SK-N-MC (cell line): ENCODE measurements at regions not wholly inside any gene's neighbourhood (a gene's known extent, or its start where the extent isn't known, plus 50 kb on each side); places are given as distances from the start of the nearest gene placed in this dataset.
"Not testable (repeated sequence)": the region's sequence is repeated elsewhere in the genome, so short reads cannot be mapped to it uniquely, and the experiment has no call there.

ENCODE experiments used
- DNase-seq: peaks from one replicate; pipeline ENCODE4 v3.0.0-alpha.2; 2011; ENCODE audit warnings: low read depth, low spot score
- H3K27ac ChIP-seq: fragments of 200-600 bp; sonication (generic); 2 replicates; pipeline ENCODE4 v1.5.1; 2016; ENCODE audit warnings: mixed run types
- H3K36me3 ChIP-seq: fragments of 200-600 bp; sonication (generic); 2 replicates; pipeline ENCODE4 v1.6.1; 2017; ENCODE audit warnings: antibody characterized with exemption, low read length, mixed read lengths; ENCODE audit not compliant: insufficient read depth
- H3K4me3 ChIP-seq: fragments of 200-600 bp; sonication (generic); 2 replicates; pipeline ENCODE4 v1.5.1; 2016
- H3K9ac ChIP-seq: fragments of 200-600 bp; sonication (generic); 2 replicates; pipeline ENCODE4 v1.8.0; 2017; ENCODE audit warnings: mixed run types, mixed read lengths; ENCODE audit not compliant: insufficient read length
- H3K9me3 ChIP-seq: fragments of 200-600 bp; sonication (generic); 2 replicates; pipeline ENCODE4 v1.6.1; 2017; ENCODE audit warnings: low read depth, mild to moderate bottlenecking, antibody characterized with exemption, low read length, moderate library complexity, mixed read lengths
- EZH2 ChIP-seq: fragments of 200-600 bp; sonication (generic); IDR thresholded peaks from one replicate; pipeline ENCODE4 v1.6.1; 2017; ENCODE audit warnings: antibody characterized with exemption
- FOXP2 ChIP-seq: optimal IDR thresholded peaks from 2 replicates; pipeline ENCODE3; 2011; ENCODE audit warnings: mild to moderate bottlenecking, moderate library complexity; ENCODE audit not compliant: insufficient read depth; ENCODE audit errors: extremely low read length, control extremely low read depth
- POLR2AphosphoS5 ChIP-seq: IDR thresholded peaks from 2 replicates; pipeline ENCODE4 v1.6.1; 2012; ENCODE audit warnings: mild to moderate bottlenecking, low read depth, low read length, borderline replicate concordance

DNA sequence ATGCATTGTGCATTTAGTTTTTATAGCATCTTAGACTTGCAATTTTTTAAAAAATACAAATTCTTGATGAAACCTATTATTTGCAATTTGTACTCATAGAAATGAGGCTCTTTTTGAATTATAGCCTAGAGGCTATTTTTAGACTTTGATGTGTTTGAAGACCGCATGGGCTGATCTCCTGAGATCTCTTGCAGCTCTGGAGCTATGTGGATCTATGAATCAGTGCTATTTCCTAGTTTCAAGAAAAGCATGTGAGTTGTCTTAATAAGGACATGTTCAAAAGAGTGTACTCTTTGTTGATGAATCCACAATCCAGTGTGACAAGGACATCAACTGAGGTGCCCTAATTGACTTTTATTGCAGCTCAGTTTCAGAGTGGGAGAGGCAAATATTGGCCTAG is 620.5 kb downstream of the ETS1 start:
- H3K9me3 ChIP-seq: no peaks in the 10 kb centered on the region
- DNase-seq: no peak
- H3K4me3 ChIP-seq: no peak overlapping the region
- H3K36me3 ChIP-seq: no peaks in the 10 kb centered on the region
- TF ChIP-seq FOXP2 (no peak), POLR2AphosphoS5 (no peak)
- H3K27ac ChIP-seq: no peak overlapping the region
- H3K9ac ChIP-seq: no peak overlapping the region

GRCh38 chr11:127965939-127966668 is 621.3 kb downstream of the ETS1 start:
- H3K27ac ChIP-seq: no peak overlapping the region
- no peaks in the 10 kb centered on the region for H3K36me3 ChIP-seq
- H3K4me3 ChIP-seq: no peak overlapping the region
- no peak for TF ChIP-seq EZH2
- TF ChIP-seq FOXP2: no peak
- no peak for DNase-seq
- H3K9ac ChIP-seq: no peak overlapping the region
- H3K9me3 ChIP-seq: no peaks in the 10 kb centered on the region

GRCh38 chr11:127962416-127962815 is 624.9 kb downstream of the ETS1 start:
- H3K9ac ChIP-seq: no peak overlapping the region
- no peak overlapping the region for H3K4me3 ChIP-seq
- DNase-seq: no peak
- TF ChIP-seq POLR2AphosphoS5: no peak
- TF ChIP-seq FOXP2: no peak
- no peak for TF ChIP-seq EZH2
- no peaks in the 10 kb centered on the region for H3K36me3 ChIP-seq
- no peaks in the 10 kb centered on the region for H3K9me3 ChIP-seq
- no peak overlapping the region for H3K27ac ChIP-seq

GRCh38 chr11:127950162-127950561 is 637.2 kb downstream of the ETS1 start:
- no peaks in the 10 kb centered on the region for H3K36me3 ChIP-seq
- no peak overlapping the region for H3K4me3 ChIP-seq
- no peaks in the 10 kb centered on the region for H3K9me3 ChIP-seq
- DNase-seq: no peak
- H3K27ac ChIP-seq: no peak overlapping the region
- TF ChIP-seq EZH2 (no peak), FOXP2 (no peak), POLR2AphosphoS5 (no peak)
- H3K9ac ChIP-seq: no peak overlapping the region

GRCh38 chr11:127943763-127944162 is 643.6 kb downstream of the ETS1 start:
- no peak for DNase-seq
- TF ChIP-seq POLR2AphosphoS5 (no peak), FOXP2 (no peak), EZH2 (no peak)
- Histone ChIP-seq H3K27ac (no peak overlapping the region), H3K9ac (no peak overlapping the region), H3K36me3 (no peaks in the 10 kb centered on the region), H3K4me3 (no peak overlapping the region), H3K9me3 (no peaks in the 10 kb centered on the region)

DNA sequence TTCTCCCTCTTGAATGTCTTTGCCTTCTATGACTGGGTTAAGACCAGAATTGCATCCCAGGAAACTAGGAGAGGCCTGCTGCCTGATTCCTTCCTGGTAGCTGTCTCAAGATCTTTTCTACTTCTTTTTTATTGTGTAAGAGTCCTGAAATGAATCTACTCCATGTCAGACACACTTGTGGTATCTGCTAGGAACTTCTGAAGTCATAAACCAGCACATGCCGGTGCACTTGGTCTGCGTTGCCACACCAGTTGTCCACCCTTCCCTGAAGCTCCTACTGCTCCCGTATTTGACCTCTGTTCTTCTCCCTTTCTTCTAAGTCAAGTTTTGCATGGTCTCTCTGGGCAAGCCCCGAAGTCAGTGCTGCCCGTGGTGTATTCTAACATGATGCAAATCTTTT is 644.2 kb downstream of the ETS1 start:
- H3K36me3 ChIP-seq: no peaks in the 10 kb centered on the region
- H3K9ac ChIP-seq: no peak overlapping the region
- H3K9me3 ChIP-seq: no peaks in the 10 kb centered on the region
- H3K27ac ChIP-seq: no peak overlapping the region
- TF ChIP-seq EZH2 (no peak), FOXP2 (no peak)
- DNase-seq: no peak
- no peak overlapping the region for H3K4me3 ChIP-seq

DNA sequence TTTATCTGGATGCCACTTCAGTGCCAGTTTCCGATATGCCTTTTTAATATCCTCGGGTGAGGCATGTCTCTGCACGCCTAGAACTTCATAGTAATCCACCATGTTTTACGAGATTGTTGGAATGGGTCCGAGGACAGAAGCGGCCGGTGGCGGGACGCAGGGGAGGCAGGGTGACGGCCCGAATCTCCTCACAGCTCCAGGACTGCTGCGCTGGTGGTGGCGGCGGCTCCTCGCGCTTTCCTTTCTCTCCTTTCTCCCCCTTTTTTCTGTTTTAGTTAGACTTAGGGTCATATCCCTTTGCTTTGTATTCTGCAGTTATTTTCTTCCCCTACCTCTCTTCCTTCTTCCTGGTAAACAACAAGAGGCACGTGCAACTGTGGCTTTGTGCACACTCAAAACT is 645.8 kb downstream of the ETS1 start:
- not testable (repeated sequence) for DNase-seq, H3K4me3 ChIP-seq

DNA sequence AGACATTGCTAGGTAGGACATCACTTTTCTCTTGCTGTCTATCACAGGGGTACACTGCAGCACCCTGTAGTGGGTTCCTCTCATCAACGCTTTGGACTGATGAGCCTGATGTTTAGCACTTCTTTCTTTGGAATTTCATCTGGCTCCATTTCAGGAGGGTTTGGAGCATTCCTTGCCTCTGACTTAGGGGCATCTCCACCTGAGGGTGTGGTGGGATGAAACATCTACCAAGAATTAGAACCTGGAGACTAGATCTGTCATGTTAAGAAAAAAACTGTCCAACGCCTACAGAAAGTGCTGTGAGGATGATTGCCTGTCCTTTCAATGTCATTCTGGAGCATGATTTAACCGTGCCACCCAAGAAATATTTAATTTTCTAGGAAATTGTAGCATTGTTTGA is 648.4 kb downstream of the ETS1 start:
- Histone ChIP-seq H3K36me3 (no peaks in the 10 kb centered on the region), H3K4me3 (no peak overlapping the region), H3K9ac (no peak overlapping the region), H3K9me3 (no peaks in the 10 kb centered on the region), H3K27ac (no peak overlapping the region)
- TF ChIP-seq EZH2: no peak
- TF ChIP-seq POLR2AphosphoS5: no peak
- no peak for TF ChIP-seq FOXP2
- DNase-seq: no peak

More for the DNA sequence above, 645.8 kb downstream of the ETS1 start:
- H3K9me3 ChIP-seq, H3K27ac ChIP-seq, H3K9ac ChIP-seq, H3K36me3 ChIP-seq: not testable (repeated sequence)

- Histone ChIP-seq H3K27ac (no peak overlapping the region), H3K36me3 (no peaks in the 10 kb centered on the region), H3K9ac (no peak overlapping the region), H3K9me3 (no peaks in the 10 kb centered on the region), H3K4me3 (no peak overlapping the region)
- DNase-seq: no peak
- TF ChIP-seq FOXP2 (no peak), POLR2AphosphoS5 (no peak), EZH2 (no peak)
Measured at GRCh38 chr11:127935081-127935480, 652.3 kb downstream of the ETS1 start.

DNA sequence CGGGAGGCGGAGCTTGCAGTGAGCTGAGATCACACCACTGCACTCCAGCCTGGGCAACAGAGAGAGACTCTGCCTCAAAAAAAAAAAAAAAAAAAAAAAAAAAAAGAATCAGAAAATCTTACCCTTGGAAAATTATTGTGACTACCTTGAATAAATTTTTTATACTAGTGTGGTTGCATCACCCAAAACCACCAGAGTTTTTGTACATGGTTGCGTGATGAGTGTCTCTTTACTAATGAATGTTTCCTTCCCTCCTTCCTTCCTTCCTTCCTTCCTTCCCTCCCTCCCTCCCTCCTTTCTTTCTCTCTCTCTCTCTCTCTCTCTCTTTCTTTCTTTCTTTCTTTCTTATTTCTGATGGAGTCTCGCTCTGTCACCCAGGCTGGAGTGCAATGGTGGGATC is 653.4 kb downstream of the ETS1 start:
- H3K4me3 ChIP-seq, H3K36me3 ChIP-seq, DNase-seq, H3K27ac ChIP-seq, H3K9me3 ChIP-seq, H3K9ac ChIP-seq: not testable (repeated sequence)
